HepG2 (cell line): ENCODE measurements at regions not wholly inside any gene's neighbourhood (a gene's known extent, or its start where the extent isn't known, plus 50 kb on each side); places are given as distances from the start of the nearest gene placed in this dataset.

Experiments
- ATAC-seq: fragments of 200-7000 bp; cut with Tn5 transposase; 3 replicates; pipeline ENCODE4 v1.9.1; 2020; ENCODE audit warnings: mild to moderate bottlenecking, moderate library complexity
- BruUV-seq: library from RNA; stranded (reverse); fragments of 400-500 nt; replicated peaks from 2 replicates; lab custom pipeline; 2021; lab: Mats Ljungman, UMichigan
- CTCF ChIA-PET: fragments of 300-600 bp; formaldehyde crosslinking; extraction: SDS; loops from one replicate; lab custom pipeline; 2021; ENCODE audit warnings: low total read pairs, inconsistent platforms, low intra/inter-chr PET ratio; lab: Yijun Ruan, JAX
- POLR2A ChIA-PET: fragments of 350-600 bp; sonication (Branson Sonifier 250); formaldehyde crosslinking; loops from one replicate; lab custom pipeline; 2020; ENCODE audit warnings: antibody characterized with exemption, inconsistent platforms; lab: Yijun Ruan, JAX
- DNase-seq: peaks from one replicate; pipeline ENCODE4 v3.0.0-alpha.2; 2015; ENCODE audit warnings: low spot score
- FAIRE-seq: peaks from 3 replicates; lab custom pipeline; 2011; peaks lifted over from hg19 to GRCh38; lab: Jason Lieb, UNC
- H2AFZ ChIP-seq: one replicate; pipeline ENCODE4 v1.6.1; 2011; ENCODE audit warnings: low read length, inconsistent platforms
- H3K27ac ChIP-seq: fragments of 300-600 bp; 3 replicates; pipeline ENCODE4 v1.8.0; 2011; ENCODE audit warnings: mixed run types, mild to moderate bottlenecking, mixed read lengths, low read length, inconsistent platforms; ENCODE audit not compliant: insufficient read depth; ENCODE audit errors: extremely low read length
- H3K27me3 ChIP-seq, 2 experiments: fragments of 200-600 bp in 1 of 2; 2 replicates in 1 of 2; 3 replicates in 1 of 2; pipeline versions ENCODE4 v1.6.0 to v1.8.0; 2011; ENCODE audit warnings: low read length in 2 of 2, mild to moderate bottlenecking in 2 of 2, moderate library complexity in 2 of 2, inconsistent platforms in 1 of 2; ENCODE audit not compliant: insufficient read depth in 2 of 2, control insufficient read depth in 1 of 2
- H3K36me3 ChIP-seq, 2 experiments: fragments of 200-600 bp in 1 of 2; replicated peaks in 1 of 2; 2 replicates in 1 of 2; 3 replicates in 1 of 2; pipeline versions ENCODE4 v1.5.1 to v1.8.0; 2011; ENCODE audit warnings: low read length in 2 of 2, inconsistent platforms in 1 of 2; ENCODE audit not compliant: insufficient read depth in 2 of 2, control insufficient read depth in 1 of 2
- H3K4me1 ChIP-seq: 2 replicates; pipeline ENCODE4 v1.5.1; 2012; ENCODE audit warnings: low read length, inconsistent platforms; ENCODE audit not compliant: insufficient read depth
- H3K4me2 ChIP-seq: 2 replicates; pipeline ENCODE4 v1.6.0; 2011; ENCODE audit warnings: low read depth, low read length, inconsistent platforms
- H3K4me3 ChIP-seq, 3 experiments: fragments of 200-600 bp in 1 of 3; sonication (generic), shearing (Covaris generic) in 1 of 3; replicated peaks in 1 of 3; 2 replicates each; pipeline ENCODE4 v1.5.1; 2011 to 2016; ENCODE audit warnings: low read length in 3 of 3, inconsistent platforms in 2 of 3, low read depth in 2 of 3, mild to moderate bottlenecking in 2 of 3, control low read depth in 1 of 3, mixed read lengths in 1 of 3; ENCODE audit not compliant: insufficient read depth in 1 of 3
- H3K79me2 ChIP-seq: one replicate; pipeline ENCODE4 v1.6.1; 2011; ENCODE audit warnings: low read length, inconsistent platforms; ENCODE audit not compliant: insufficient read depth
- H3K9ac ChIP-seq: 2 replicates; pipeline ENCODE4 v1.6.0; 2011; ENCODE audit warnings: mild to moderate bottlenecking, low read depth, low read length, inconsistent platforms; ENCODE audit not compliant: insufficient read depth
- H3K9me3 ChIP-seq: 2 replicates; pipeline ENCODE4 v1.5.1; 2012; ENCODE audit warnings: mild to moderate bottlenecking, low read length
- H4K20me1 ChIP-seq: 2 replicates; pipeline ENCODE4 v1.6.0; 2011; ENCODE audit warnings: inconsistent platforms, mild to moderate bottlenecking, low read length, moderate library complexity; ENCODE audit not compliant: insufficient read depth
- BATF2 ChIP-seq: sonication (generic); formaldehyde crosslinking; IDR thresholded peaks from 2 replicates; pipeline ENCODE4 v1.8.0; 2022; ENCODE audit warnings: mild to moderate bottlenecking, missing genetic modification reagents, moderate library complexity
- CC2D1A ChIP-seq: sonication (generic); formaldehyde crosslinking; IDR thresholded peaks from 2 replicates; pipeline ENCODE4 v1.8.1; 2023; ENCODE audit warnings: mild to moderate bottlenecking, missing genetic modification reagents
- HIVEP1 ChIP-seq: sonication (generic); formaldehyde crosslinking; IDR thresholded peaks from 2 replicates; pipeline ENCODE4 v1.4.0; 2020; ENCODE audit warnings: mild to moderate bottlenecking, missing genetic modification reagents
- REL ChIP-seq: sonication (generic); formaldehyde crosslinking; conservative IDR thresholded peaks from 2 replicates; pipeline ENCODE4 v1.8.0; 2022; ENCODE audit warnings: mild to moderate bottlenecking, missing genetic modification reagents, moderate library complexity
- SIX4 ChIP-seq: sonication (generic); formaldehyde crosslinking; IDR thresholded peaks from 2 replicates; pipeline ENCODE4 v1.4.0; 2020; ENCODE audit warnings: missing genetic modification reagents
- SMC3 ChIP-seq: IDR thresholded peaks from 2 replicates; pipeline ENCODE4 v1.6.1; 2011; ENCODE audit warnings: low read length, improper control_type of control experiment
- U2AF2 ChIP-seq: fragments of 200-400 bp; formaldehyde crosslinking; IDR thresholded peaks from 2 replicates; pipeline ENCODE4 v1.6.1; 2017; ENCODE audit warnings: low read depth, mild to moderate bottlenecking, low read length
- ZFP90 ChIP-seq: sonication (generic); formaldehyde crosslinking; IDR thresholded peaks from 2 replicates; pipeline ENCODE4 v1.8.0; 2022; ENCODE audit warnings: missing genetic modification reagents, mild to moderate bottlenecking, inconsistent platforms, borderline replicate concordance
- ZNF225 ChIP-seq: sonication (generic); formaldehyde crosslinking; IDR thresholded peaks from 2 replicates; pipeline ENCODE4 v1.4.0; 2020; ENCODE audit warnings: mild to moderate bottlenecking, missing genetic modification reagents
- ZNF383 ChIP-seq: sonication (generic); formaldehyde crosslinking; IDR thresholded peaks from 2 replicates; pipeline ENCODE4 v1.4.0; 2020; ENCODE audit warnings: missing genetic modification reagents, mild to moderate bottlenecking, borderline replicate concordance
- ZNF781 ChIP-seq: sonication (generic); formaldehyde crosslinking; IDR thresholded peaks from 2 replicates; pipeline ENCODE4 v1.5.1; 2020; ENCODE audit warnings: borderline replicate concordance, mild to moderate bottlenecking, missing genetic modification reagents; ENCODE audit errors: not compliant biosample characterization
- ZSCAN20 ChIP-seq: sonication (generic); formaldehyde crosslinking; IDR thresholded peaks from 2 replicates; pipeline ENCODE4 v1.4.0; 2020; ENCODE audit warnings: missing genetic modification reagents, mild to moderate bottlenecking, borderline replicate concordance
- WGBS: methylation state at CpG from one replicate; pipeline ENCODE4 v1.1.6; 2017; ENCODE audit warnings: low lambda C conversion rate; 5-methylcytosine and 5-hydroxymethylcytosine counted together
- in situ Hi-C: cut with HindIII; loops from 2 replicates; pipeline ENCODE4 v1.10.0; 2017; ENCODE audit warnings: low pct_unique_long_range_greater_than_20kb; ENCODE audit not compliant: extremely low pct_ligation_motif_present
- intact Hi-C: fragments of 100-400 bp; cut with micrococcal nuclease; formaldehyde crosslinking; loops from one replicate; pipeline ENCODE4 v1.10.0; 2022; ENCODE audit not compliant: unreplicated experiment
- TF ChIP-seq, protein P1 (sequence below): IDR thresholded peaks from 2 replicates; pipeline ENCODE4 v1.6.1; 2018; ENCODE audit warnings: missing genetic modification reagents

GRCh38 chr6:16909658-16910360, 148.5 kb upstream of the ATXN1 start (continued):
- TF ChIP-seq CC2D1A (CRISPR knock-in tag) = no peak

DNA sequence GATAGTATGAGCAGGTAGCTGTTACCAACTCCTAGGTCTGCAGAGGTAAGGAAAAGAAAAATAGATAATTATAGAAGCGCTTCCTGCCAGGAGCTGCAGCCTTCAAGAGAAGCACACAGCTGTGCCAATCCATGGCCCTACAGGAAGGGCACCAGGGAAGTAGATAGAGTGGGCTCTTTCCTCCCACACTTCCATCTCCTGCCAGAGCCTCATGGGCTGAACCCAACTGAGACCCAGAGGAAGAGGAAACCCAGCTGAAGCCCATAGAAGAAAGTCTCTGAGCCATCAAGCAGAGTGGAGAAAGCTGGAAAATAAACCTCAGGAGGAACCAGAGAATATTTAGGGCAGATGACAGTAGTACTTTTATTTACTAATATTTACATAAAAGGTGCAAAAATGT, 146.7 kb upstream of the ATXN1 start:
- H3K9ac ChIP-seq = no peak overlapping the region
- no peak overlapping the region for H3K4me3 ChIP-seq
- no peaks in the 10 kb centered on the region for H3K36me3 ChIP-seq
- H3K4me1 ChIP-seq = peaks cover 13% of the 10 kb centered on the region
- BruUV-seq = no TSS peak
- no peak for ATAC-seq
- no peak for FAIRE-seq
- ChIA-PET POLR2A (no interaction called here), CTCF (no interaction called here)
- DNase-seq = no peak
- 59% methylated on average over 1 of the region's 1 CpG for WGBS
- no peak for TF ChIP-seq ZNF781
- no peak for TF ChIP-seq REL (CRISPR knock-in tag)
- no peak for TF ChIP-seq ZSCAN20 (CRISPR knock-in tag)
- TF ChIP-seq SMC3 = no peak
- TF ChIP-seq, protein P1, sequence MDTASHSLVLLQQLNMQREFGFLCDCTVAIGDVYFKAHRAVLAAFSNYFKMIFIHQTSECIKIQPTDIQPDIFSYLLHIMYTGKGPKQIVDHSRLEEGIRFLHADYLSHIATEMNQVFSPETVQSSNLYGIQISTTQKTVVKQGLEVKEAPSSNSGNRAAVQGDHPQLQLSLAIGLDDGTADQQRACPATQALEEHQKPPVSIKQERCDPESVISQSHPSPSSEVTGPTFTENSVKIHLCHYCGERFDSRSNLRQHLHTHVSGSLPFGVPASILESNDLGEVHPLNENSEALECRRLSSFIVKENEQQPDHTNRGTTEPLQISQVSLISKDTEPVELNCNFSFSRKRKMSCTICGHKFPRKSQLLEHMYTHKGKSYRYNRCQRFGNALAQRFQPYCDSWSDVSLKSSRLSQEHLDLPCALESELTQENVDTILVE (CRISPR knock-in tag) = no peak
- TF ChIP-seq SIX4 (CRISPR knock-in tag) = no peak
- TF ChIP-seq U2AF2 = no peak
- no peak for TF ChIP-seq ZFP90
- TF ChIP-seq ZNF383 = no peak
- TF ChIP-seq BATF2 (CRISPR knock-in tag) = no peak
- no peak for TF ChIP-seq ZNF225 (CRISPR knock-in tag)
- TF ChIP-seq HIVEP1 (CRISPR knock-in tag) = no peak
- no peaks in the 10 kb centered on the region for H3K9me3 ChIP-seq
- intact Hi-C loops (no loop called here), in situ Hi-C loops (no loop called here)
- no peaks in the 10 kb centered on the region for H3K79me2 ChIP-seq
- no peak overlapping the region for H2AFZ ChIP-seq
- H3K4me2 ChIP-seq = no peak overlapping the region
- peaks cover 0 to 5% of the 10 kb centered on the region in 2 experiments; a peak in 1 of 5 replicates for H3K27me3 ChIP-seq
- no peaks in the 10 kb centered on the region for H4K20me1 ChIP-seq
- no peak overlapping the region for H3K27ac ChIP-seq
